CD4-positive, alpha-beta T cell treated with Interleukin-17A for 1 hour (primary cell): ENCODE measurements at regions not wholly inside any gene's neighbourhood (a gene's known extent, or its start where the extent isn't known, plus 50 kb on each side); places are given as distances from the start of the nearest gene placed in this dataset.
"Not testable (repeated sequence)": the region's sequence is repeated elsewhere in the genome, so short reads cannot be mapped to it uniquely, and the experiment has no call there.

Experiments
- DNase-seq: peaks from one replicate; pipeline ENCODE4 v3.0.0-alpha.2; 2020

DNA sequence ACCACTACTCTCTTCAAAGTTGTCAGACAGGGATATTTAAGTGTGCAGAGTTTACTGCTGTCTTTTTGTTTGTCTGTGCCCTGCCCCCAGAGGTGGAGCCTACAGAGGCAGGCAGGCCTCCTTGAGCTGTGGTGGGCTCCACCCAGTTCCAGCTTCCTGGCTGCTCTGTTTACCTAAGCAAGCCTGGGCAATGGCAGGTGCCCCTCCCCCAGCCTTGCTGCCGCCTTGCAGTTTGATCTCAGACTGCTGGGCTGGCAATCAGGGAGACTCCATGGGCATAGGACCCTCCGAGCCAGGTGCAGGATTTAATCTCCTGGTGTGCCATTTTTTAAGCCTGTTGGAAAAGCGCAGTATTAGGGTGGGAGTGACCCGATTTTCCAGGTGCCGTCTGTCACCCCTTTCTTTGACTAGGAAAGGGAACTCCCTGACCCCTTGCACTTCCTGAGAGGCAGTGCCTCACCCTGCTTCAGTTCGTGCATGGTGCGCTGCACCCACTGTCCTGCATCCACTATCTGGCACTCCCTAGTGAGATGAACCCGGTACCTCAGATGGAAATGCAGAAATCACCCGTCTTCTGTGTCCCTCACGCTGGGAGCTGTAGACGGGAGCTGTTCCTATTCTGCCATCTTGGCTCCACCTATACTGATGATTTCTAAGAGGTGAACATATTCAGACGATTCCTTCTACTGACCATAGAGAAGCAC lies 167.6 kb downstream of the CXXC4 start:
- DNase-seq = not testable (repeated sequence)

DNA sequence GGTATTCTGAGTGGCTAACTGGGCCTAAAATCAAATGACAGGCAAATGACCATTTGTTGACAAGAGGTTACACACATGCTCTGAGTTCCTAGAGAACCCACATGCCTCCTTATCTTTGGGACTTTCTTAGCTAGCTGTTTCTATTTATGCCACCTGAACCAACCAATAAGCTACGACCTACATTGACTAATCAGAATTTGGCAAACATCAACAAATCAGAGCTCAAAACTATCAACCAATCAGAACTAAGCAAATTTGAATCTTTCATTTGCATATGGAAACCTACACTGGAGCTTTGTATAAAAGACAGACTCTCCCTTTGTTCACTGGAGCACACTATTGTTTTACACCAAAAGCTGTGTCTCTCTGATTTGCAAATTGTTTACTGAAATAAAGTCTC lies 192.0 kb downstream of the CXXC4 start:
- no peak for DNase-seq

DNA sequence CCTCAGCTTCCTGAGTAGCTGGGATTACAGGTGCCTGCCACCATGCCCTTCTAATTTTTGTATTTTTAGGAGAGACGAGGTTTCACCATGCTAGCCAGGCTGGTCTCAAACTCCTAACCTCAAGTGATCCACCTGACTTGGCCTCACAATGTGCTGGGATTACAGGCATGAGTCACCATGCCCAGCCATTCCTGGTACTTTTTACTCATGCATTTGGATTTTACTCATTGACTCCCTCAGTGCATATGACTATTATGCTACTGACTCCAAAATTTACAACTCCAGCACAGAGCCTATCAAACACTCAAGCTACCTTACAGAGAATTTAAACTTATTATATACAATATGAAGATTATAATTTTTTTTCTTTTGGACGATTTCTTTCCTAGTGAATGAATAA lies 199.9 kb downstream of the CXXC4 start:
- no peak for DNase-seq

DNA sequence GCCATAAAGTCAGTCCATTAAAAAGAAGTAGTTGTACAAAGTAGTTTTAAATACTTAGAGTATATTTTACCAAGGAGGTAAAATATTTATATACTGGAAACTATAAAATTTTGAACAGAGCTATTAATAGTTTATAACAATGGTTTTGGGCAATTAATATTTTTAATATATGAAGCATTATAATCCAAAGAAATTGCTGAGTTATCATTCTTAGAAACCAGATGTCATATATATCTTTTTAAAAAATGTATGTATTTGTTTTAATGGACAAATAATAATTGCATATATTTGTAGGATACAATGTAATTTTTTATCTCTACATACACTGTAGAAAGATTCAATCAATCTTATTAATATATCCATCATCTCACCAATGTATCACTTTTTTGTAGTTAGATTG lies 207.8 kb downstream of the CXXC4 start:
- no peak for DNase-seq

DNA sequence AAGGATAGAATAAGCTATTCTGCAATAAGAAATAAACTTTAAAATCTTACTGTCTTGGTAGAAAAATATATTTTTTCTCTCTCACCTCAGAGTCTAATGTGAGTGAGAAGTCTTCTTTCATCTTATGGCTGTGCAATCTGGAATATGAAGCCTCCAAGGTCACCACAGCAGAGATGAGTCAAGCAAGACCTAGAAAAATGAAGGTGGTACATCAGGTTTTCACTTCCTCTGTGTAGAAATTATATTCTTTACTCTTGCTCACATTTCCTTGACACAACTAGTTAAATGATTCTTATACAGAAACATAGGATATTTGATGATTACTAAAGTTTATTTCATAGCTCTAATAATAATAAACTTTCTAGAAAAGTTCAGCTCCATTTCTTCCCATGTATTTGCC lies 211.4 kb downstream of the CXXC4 start:
- DNase-seq = no peak

DNA sequence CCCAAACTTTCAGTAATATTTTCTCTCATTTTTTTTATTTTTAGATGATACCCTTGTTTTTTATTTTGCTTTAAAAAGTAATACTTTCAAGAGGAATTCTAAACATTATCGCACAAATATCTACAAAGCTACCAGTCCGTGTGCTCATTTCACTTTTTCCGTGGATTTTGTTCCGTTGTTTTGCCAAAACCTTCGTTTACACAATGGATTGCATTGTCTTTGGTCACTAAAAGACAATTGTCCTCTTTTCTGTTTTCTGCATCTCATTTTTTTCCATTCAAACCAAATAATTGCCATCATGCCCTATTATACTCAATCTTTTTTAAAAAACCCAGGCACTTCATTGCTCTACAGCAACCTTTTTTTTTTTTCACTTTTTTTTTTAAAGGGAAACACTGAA lies 214.9 kb downstream of the CXXC4 start:
- no peak for DNase-seq

DNA sequence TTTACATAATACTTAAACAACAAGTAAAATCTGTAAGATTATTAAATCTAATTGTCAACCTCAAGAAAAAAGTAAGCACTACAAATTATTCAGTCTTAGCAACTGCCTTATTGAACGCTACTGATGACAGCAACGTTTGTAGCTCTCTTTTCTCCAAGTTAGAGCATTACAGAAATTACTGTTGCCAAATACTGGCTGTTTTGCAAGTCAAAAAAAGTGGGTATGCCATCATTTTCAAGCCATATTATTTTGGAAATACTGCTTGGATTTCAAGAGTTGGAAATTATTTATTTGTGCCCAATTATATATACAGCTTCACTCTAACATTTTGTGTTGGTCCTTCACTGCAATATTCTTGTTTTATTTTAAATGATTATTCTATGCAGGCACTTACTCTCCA lies 221.7 kb downstream of the CXXC4 start:
- DNase-seq = no peak

DNA sequence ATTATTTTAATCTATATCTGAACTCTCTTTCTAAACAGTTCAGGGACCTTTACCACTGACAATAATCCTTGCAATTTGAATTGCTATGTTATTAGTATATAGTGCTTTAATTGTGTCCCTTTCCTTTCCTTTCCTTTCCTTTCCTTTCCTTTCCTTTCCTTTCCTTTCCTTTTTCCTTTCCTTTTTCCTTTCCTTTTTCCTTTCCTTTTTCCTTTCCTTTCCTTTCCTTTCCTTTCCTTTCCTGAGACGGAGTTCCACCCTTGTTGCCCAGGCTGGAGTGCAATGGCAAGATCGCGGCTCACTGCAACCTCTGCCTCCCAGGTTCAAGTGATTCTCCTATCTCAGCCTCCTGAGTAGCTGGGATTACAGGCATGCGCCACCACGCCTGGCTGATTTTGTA lies 225.1 kb downstream of the CXXC4 start:
- not testable (repeated sequence) for DNase-seq

DNA sequence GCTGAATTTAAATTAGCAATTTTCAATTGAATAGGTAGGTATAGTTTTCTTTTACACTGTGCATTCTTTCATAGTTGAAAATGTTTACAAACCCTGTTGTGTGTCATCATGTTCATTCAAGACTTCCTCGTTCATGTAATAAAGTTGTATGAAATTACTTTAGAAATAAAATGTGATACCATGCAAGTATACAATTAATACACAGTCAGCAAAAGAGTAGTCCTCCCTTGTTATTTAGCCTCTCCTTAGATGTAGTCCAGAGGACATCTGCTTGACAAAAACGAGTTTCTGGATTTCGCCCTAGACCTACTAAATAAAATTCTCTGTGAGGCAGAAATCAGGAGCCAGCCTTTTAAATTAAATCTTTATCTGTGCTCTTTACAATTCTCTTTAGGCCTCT lies 231.6 kb downstream of the CXXC4 start:
- no peak for DNase-seq

DNA sequence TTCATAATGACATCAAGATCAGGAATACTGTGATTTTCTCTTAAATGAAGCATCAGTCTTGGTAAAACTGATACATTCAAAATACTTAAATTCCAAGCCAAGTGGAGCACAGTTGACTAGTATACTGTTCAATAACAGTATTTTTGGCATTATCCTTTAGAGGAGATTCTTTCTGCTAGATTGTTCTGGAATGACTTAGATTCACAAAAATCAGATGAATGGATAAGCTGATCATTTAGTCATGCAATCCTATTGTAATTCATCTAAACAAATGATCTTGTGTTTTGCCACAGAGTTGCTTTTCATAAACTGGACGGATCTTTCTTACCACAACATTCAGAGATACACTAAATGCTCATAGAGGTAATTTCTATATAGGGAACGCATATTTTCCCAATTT lies 232.0 kb downstream of the CXXC4 start:
- DNase-seq = no peak

DNA sequence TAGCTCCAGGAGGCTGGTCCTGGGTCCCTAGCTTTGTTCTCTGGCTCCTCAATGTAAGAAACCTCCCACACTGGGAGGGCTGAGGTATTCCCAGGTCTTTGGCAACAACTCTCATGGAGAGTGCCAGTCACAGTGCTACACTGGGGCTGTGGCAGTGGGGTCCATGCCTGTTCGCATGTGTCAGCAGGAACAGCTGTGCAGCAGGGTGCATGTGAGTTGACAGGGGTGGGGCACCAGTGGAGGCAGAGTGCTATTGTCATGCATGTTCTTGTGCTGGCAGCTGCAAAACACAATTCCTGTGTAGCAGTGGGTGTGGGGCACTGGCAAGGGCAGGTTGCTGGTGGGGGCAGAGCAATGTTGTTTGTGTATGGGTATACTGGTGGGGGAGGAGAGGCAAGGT lies 246.0 kb downstream of the CXXC4 start:
- DNase-seq = no peak

DNA sequence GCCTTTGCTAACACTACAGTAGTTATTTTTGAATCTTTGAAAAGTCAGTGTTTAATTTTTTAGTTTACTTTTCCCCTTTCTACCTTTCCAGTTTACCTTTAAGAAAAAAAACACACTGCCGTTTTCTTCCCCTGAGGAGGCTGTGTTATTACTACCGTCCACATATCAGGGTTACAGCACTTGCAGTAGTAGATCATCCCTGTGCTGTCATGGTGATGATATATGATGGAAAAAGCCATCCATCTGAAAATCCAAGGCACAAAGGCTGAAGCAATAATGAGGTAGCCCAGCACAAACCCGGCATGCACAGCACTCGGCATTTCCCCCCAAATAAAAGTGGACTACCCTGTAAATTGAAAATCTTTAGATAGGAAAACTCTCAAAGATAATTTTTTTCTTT lies 258.7 kb downstream of the CXXC4 start:
- no peak for DNase-seq

DNA sequence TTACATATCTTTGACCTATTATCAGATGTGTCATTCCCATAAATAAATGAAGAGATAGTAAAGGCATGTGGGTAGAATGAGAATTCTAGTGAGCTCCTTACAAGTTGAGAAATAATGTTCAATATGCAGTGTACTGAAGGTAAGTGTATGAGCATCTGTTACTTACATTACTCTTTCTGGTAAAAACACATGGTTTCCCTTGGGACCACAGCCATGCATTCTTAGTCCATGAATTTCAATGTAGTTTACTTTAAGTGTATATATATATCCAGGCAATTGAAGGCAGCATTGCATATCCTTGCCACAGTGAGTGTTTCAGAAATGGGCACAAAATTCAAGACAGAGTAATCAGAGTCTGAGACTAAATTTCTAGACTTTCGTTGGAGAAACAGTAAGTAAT lies 277.2 kb downstream of the CXXC4 start:
- no peak for DNase-seq

DNA sequence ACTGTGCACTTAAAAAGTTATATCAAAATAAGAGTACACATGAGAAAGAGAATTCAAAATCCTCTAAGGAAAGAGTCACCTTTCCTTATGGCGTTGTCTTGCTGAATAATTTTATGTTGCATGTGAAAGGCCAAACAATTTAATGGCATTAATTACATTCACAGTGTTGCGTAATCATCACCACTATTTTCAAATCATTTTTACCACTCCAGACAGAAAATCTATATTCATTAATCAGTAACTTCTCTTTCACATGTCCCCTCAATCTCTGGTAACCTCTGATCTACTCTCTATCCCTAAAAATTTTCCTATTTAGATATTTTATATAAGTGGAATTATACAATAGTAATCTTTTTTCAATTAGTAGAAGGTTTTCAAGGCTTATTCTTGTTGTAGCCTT lies 283.0 kb downstream of the CXXC4 start:
- no peak for DNase-seq

DNA sequence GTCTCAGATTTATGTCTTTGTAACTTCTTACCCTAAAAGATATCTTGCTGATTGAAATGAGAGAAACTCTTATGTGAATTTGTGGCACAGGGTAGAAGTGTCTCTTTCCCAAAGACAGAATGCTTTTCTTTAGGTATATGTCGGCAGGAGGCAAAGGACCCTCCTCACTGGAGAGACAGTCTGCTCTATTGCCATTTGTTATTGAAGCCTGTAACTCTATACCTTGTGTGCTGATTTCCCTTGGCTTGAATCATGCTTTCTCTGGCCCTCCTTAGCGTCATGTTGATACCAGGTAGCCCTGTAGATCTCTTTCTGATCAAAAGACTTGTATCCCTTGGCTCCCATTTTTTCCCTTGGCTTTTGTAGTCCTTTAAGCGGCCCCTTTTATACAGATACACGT lies 284.3 kb downstream of the CXXC4 start:
- no peak for DNase-seq

DNA sequence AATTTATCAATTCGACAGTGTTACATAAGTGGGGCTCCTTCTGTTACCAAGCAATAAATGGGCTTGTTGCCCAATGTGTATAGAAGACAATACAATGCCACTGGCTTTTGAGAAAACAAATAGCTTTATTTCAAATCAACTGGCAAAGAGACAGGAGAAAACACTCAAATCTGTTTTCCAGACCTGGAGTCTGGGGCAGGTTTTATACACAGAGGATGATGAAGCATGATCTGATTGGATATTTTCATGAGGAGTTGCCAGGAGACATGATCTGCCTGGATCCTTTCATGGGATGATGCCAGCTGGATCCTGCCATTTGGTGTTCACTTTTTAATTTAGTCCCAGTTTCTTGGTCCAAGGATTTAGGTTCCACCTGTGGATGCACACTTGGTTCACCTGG lies 287.9 kb downstream of the CXXC4 start:
- DNase-seq = no peak

DNA sequence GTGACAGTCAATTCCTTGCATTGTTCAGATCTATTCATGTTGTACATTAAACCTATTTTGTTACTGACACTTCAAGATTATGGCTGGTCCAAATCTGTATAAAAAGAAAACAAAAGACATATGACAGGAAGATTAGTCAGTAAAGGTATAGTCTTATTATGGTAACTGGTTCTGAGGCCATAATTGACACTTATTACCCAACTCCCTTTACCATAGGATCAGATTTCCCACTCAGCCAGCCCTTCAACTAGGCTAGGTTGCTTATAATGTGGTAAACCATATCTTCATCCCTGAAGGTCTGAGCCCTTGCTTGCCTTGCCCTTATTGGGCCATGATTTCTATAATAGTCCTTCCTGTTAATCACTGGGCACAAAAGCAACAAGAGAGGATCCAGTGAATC lies 289.6 kb downstream of the CXXC4 start:
- DNase-seq = no peak

DNA sequence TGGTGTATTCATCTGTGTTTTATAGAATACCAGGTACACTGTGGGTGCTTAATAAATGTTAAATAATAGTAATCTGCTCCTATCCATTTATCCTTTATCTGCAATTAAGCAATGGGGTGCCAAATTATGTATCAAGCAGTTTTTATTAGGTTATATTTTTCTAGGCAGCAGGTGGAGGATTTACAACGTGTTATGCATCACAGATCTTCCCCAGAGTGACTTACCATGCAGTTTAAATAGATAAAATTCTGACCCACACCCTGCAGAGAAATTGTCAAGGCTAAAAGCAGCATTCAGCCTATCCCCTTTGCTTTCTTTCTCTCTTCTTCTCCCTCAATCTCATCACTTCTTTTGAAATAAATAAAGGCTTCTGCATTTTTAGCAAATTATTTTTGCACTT lies 306.4 kb downstream of the CXXC4 start:
- DNase-seq = no peak

DNA sequence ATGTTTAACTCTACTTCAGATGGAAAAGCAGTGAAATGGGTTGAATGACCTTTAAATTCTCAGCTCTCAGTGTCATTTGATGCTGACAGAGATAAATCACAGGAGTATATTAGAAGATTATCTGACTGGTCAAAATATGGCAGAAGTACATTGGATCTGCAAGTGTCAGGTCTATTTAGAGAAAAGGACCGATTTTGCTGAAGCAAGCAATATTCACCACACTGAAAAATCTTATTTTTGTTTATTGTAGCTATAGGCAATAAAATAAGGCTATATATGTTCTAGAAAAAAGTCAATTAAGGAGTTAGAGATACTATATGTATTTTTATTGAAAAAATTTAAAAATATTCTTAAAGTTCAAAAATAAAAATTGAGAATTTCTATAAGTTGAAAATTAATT lies 325.3 kb downstream of the CXXC4 start:
- DNase-seq = no peak

DNA sequence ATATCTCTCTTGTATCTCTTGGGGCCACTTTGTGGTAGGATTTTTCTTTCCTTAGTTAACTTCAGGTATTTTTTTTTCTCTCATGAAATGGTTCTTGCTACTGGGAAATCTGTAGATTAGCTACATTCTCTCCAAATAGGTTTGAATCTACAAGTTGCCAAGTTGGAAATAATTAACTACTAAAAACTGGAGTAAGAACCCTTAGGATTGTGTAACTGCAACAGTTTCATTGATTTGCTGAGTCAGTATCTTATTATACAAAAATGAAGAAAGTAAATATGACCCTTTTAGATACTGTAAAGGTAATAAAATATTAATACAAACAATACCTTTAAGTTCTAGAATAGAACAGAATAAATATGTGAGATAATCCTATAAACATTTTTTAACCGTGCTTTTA lies 327.9 kb downstream of the CXXC4 start:
- no peak for DNase-seq

DNA sequence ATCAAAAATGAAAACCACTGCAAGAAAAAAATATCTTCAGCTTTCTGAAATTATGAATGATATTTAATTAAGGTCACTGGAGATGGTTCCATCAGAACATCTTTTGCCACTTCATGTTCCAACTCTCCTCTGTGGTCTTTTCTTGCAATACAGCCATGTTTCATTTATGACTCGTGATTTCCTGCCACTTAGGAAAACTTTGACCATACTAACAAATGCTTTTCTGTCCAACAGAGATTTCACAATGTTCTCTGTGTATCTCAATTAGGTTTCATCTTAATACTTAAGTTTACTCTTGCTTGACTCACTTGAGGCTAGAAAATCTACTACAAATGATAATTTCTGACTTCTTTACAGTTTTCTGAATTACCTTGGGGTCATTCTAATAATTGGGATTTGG lies 330.9 kb downstream of the CXXC4 start:
- no peak for DNase-seq

DNA sequence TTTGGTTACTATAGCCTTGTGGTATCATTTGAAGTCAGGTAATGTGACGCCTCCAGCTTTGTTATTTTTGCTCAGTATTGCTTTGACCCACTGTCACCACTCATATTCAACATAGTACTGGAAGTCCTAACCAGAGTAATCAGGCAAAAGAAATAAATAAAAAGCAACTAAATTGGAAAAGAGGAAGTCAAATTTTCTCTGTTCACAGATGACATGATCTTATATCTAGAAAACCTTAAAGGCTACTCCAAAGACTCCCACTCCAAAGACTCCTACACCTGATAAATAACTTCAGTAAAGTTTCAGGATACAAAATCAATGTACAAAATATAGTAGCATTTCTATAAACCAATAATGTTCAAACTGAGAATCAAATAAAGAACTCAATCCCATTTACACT lies 348.6 kb downstream of the CXXC4 start:
- DNase-seq = no peak

DNA sequence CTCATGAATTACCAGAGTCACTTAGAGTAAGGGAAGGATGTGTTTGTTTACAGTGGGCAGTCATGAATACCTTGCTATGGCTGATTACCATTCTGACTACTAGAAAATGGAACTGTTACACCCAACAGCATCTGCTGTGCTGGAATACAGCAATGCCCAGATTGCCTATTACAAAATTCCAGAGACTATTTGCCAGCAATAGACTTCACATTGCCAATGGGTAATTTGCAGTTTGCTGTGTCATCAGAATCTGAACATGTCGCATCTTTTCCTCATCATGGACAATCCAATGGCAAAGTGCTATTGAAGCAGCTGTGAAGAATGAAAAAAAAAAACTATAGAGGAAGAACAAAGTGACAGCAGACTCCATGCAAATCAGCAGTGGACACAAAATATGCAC lies 356.6 kb downstream of the CXXC4 start:
- DNase-seq = no peak

DNA sequence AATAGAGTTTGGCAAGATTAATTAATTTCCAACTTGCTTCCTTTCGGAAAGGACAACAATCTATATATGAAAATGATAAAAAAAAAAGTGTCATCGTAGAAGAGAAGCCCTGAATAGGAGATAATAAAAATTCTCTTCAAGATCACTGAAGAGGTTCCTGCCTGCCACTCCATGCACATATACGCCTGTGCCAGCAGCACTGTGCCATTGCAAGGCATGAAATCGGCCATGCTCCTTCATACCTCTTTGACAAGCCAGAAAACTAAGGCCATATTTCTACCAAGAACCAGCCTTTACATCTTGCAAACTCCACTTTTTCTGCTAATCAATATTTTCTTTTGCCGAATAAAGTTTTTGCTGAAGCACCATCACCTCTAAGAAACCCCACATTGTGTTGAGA lies 365.5 kb downstream of the CXXC4 start:
- DNase-seq = no peak

DNA sequence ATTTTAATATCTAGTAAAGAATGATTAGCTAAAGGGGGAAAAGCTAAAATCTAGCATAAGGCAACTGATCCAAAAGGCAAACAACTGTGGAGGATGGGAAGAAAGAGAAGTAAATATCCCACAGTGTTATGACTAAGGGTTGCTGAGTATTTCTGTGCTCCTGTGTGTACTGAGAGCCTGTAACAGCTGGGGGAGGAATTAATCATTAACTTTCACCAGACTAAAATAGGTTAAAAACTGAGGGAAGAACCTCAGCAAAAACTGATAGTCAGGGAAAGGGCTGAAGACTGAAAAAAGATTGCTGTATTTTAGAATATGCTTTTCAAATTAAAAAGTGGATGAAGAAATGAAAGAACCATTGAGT lies 365.9 kb downstream of the CXXC4 start:
- no peak for DNase-seq
